ENCODE measurements at regions not wholly inside any gene's neighbourhood (a gene's known extent, or its start where the extent isn't known, plus 50 kb on each side); places are given as distances from the start of the nearest gene placed in this dataset.
A peak's percentile ranks its signal among the peaks of the same experiment; 100 is the strongest.

DNA sequence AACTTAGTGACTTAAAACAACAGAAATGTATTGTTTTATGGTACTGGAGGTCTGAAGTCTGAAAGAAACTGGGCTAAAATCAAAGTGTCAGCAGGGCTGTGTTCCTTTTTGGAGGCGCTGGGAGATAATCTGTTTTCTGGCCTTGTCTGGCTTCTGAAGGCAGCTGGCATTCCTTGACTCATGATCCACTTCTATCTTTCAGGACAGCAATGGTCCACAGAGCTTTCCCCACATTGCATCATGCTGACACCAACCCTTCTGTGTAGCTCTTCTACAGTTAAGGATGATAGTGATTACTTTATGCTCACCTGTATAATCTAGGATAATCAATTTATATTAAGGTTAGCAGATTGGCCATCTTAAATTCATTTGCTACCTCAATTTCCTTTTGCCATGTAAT, 392.1 kb downstream of the TDRD15 start:
- no peak for DNase-seq (ENCODE audit: low spot score)

DNA sequence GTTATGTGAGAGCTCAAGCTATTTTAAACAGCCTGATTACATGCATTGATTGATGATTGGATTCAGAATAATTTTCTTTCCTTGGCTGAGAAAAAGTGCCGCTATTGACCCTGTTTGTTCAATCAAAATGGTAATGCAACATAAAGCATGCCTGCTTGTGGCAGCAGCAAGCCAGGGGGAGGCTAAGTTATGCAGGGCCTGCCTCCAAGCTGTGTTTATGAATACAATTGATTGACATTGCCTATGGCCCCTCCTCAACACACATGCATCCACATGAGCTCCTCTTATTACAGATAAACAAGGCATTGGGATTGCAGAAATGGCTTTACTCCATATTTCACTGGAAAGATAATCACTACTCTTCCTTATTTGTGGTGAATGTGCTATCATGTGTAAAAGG, 395.6 kb downstream of the TDRD15 start:
- no peak for DNase-seq (ENCODE audit: low spot score)

DNA sequence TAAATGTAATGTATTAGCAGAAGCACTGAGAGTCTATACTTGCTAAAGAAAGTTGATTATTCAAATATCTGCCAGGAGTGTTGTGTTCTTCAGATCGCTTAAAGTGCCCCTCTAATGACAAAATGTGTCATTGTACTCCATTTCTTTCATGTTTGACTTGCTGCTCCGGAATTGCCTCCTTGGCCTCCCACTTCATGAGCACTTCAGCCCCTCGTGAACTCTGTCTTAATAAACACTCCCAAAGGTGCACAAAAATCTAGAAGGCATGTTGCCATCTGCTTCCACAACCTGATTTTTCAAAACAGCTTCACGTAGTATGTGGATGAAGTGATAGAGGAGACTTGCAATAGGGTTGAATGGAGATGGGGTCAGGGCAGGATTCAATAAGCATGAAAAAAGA, 396.1 kb downstream of the TDRD15 start:
- no peak for DNase-seq (ENCODE audit: low spot score)

DNA sequence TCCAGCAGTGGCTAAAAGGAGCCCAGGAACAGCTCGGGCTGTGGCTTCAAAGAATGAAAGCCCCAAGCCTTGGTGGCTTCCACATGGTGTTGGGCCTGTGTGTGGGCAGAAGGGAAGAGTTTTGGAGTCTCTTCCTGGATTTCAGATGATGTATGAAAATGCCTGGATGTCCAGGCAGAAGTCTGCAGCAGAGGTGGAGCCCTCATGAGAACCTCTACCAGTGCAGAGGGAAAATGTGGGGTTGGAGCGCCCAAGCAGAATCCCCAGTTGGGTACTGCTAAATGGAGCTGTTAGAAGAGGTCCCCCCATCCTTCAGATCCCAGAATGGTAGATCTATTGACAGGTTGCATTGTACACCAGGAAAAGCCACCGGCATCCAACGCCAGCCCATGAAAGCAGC, 412.1 kb downstream of the TDRD15 start:
- no peak for DNase-seq (ENCODE audit: low spot score)

DNA sequence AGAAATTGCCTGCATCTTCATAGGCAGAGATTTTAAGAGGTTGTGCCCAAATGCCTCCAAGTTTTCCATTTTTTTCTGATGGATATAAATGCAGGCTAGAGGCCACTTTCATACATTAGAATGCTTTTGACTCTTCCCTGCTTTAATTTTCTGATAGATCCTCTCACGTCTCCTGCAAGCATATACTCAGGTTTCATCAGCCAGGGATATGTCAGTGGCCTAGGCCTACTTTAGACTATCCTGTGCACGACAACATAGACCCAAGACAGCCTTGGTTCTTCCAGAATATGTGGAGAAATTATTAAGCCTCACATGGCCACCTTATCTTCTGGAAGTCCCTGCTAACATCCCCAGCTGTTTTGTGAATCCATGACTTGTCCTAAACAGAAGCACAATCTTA, 415.9 kb downstream of the TDRD15 start:
- no peak for DNase-seq (ENCODE audit: low spot score)

DNA sequence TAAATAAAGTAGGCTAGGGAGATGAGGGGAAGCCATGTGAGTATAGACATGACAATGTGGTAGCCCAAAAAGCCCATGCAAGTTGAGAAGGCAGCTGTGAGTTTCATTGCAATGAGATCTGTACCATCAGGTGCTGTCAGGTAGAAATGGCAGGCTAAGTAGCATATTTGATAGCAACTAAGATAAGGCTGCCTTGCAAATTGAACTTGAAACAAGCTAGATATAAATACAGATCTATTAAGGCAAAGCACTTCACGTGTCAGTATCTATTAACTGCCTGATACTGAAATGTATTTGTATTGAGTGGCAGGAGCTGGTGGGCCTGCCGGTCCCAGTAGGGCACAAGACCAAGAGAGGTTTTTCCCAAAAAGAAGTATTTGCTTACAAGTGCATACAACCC, 419.9 kb downstream of the TDRD15 start:
- no peak for DNase-seq (ENCODE audit: low spot score)

DNA sequence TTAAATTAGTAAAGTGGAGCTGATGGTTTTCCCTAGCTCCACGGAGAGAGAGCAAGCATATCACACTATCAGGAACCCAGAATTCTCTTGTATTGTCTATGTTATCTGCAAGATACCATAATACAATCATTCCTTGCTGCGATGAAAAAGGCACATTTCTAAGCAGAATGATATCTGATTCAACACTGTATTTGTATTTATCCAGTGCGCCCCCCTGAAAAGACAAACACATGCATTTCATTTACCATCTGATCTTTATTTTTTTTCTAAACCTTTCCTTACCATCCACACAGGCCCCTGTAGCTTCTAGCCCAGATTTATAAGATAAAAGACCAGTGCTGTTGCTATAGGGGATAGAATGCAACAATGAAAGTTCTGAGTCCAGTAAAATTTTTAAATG, 420.6 kb downstream of the TDRD15 start:
- no peak for DNase-seq (ENCODE audit: low spot score)

DNA sequence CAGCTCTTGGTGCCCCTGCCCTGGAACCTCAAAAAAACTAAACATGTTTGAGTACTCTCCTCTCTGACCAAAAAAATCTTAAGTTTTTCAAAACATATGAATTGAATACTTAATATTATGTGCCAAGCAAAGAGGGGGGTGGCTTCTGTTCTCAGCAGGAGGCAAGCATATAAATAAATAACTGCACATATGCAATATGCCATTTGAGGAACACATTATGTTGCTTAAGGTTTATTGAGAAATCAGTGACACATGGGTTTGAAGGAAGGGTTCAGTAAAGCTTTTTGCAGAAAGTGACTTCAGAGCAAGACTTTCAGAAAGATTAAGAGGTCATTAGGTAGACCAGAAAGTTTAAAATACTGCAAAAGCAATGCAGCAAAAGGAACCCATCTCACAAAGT, 429.2 kb downstream of the TDRD15 start:
- no peak for DNase-seq (ENCODE audit: low spot score)

DNA sequence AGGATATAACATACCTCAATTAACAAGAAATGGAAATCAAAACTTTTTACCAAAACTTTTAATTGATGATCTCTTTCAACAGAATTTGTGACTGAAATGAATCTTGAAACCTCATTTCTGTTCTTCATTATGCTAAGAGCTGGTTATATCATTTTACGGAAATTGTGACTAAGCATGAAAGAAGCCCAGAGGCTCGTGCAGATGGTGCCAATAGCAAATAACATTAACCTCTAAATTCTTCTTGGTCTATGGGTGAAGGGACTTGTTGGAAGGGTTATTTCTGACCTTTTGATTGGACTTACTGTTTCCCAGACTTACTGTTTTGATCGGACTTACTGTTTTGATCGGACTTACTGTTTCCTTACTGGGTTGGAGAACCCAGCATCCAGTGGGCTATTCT, 435.6 kb downstream of the TDRD15 start:
- no peak for DNase-seq (ENCODE audit: low spot score)

DNA sequence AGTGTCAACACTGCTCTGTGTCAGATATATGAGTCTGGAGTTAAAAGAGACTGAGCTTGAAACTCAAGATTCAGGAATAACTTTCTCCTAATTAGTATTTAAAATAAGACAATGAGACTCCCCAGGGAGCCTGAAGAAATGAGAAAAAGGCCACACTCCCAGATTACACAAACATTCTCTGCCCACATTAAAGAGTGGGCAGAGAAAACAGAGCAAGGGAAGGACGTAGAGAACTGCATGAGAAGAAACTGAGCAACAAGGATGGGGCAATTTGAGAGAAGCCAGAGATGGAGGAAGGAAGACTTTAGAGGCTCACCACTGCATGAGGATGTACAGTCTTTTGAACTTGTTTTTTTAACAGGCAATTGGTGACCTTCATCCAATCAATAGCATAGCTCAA, 438.2 kb downstream of the TDRD15 start:
- no peak for DNase-seq (ENCODE audit: low spot score)

DNA sequence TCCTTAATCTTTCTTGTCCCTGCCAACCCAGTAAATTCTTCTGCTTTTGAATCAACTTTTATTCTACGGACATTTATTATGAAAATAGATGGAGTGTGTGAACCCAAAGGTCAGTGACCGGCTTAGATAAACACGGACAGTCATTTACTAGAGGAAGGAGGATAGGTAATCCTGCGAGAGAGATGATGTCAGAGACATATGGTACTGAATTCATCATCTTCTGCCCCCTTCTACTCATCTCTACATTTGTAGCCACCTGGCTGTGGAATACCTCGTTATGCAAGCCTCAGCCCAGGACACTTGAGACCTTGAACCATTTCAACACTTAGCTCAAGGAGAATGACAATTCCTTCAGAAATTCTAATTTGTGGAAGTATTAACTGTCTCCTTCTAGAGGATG, 443.6 kb downstream of the TDRD15 start:
- no peak for DNase-seq (ENCODE audit: low spot score)

DNA sequence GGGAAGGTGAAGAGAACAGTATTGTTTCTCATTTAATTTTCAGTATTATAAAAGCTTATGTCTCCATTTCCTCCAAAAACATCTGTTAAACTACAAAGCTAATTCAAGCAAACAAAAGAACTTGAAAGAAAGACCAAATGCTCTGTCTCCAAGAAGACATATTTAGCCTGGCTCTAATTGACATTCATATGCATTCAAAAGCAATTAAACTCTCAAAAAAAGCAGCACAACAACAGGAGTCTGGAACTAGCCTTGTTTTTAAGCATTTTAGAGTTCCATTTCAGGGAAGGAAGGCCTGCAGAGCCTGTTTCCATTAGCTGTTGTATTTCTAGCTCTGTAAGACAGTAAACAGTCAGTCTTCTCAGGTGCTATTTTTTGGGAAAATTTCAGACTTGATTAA, 447.9 kb downstream of the TDRD15 start:
- no peak for DNase-seq (ENCODE audit: low spot score)

DNA sequence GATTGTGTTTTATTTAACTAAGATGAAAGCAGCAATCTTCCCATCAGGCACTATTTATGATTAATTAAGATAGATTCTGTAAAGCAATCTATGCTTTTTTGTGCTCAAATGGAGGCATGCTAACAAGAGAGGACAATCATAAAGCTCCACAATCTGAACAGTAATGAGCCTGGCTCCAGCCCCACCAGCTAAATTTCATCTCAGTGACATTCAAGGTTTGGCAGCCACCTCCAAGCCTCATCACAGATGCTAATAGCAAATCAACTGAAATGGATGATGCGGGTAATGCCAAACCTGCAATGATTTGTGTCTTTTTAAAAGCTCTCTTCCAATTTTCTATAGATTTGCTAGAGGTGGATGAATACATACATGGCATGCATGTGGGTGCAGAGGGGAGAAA, 456.6 kb downstream of the TDRD15 start:
- DNase-seq (ENCODE audit: low spot score): no peak

DNA sequence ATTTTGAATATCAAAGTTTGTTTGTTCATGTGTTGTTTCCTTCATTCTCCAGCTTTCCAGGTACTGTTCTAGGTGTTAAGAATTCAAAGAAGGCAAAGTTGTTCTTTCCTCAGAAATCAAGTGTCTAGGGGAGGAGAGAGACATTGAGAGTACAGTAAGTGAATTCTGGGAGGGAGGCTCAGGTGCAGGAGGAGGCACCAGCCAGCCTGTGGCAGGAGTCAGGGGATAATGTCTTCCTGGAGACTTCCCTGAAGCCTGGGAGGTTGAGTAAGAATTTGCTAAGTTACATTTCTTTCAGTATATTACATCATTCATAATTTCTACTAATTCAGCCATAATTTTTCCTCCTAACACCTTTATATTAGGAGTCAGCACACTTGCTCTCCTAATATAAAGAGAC, 462.1 kb downstream of the TDRD15 start:
- DNase-seq (ENCODE audit: low spot score): no peak

DNA sequence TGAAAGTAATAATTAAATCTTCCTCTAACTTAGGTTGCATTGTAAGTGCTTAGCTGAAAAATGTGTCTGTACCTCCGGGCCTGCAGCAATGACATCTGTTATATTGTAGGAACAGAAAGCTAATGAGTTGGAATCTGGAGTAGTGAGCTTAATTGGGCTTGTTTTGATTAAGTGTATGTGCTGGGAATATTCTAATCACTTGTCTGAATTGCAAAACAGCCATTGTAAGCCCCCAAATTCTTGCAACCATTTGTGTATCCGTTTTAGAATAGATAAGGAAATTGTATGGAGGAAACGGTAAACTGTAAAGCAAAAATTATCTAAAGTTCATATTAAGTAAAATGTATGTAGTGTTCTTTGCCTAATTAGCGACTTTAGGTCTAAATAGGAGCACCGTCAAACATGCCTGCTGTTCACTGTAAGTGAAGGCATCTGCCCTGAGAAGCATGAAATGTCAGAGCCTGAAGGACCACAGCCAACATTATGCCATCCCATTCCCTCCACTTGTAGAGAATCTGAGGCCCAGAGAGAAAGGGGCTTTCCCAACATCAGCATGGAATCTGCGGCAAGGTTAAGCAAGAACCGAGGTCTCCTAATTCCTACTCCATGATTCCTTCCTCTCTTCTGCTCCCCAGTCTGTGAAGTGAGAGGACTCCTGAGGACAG, 466.4 kb downstream of the TDRD15 start:
- DNase-seq (ENCODE audit: low spot score): no peak

DNA sequence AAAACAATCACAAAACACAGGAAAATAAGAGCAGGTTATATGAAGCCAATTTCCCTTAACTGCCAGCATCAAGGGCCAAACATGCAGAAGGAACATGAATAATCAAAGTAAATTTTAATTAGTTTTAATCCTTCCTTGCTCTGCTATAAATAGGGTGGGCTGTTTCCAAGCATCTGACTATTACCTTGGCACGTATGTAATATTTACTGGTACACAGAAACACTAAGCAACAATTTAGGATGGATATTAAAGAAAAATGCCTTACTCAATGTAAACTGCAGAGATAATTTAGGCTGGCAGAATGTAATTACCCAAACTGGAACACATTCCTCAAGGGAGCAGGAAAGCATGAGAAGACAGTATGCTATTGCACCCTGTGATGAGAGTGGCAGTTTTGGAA, 468.2 kb downstream of the TDRD15 start:
- DNase-seq (ENCODE audit: low spot score): no peak

DNA sequence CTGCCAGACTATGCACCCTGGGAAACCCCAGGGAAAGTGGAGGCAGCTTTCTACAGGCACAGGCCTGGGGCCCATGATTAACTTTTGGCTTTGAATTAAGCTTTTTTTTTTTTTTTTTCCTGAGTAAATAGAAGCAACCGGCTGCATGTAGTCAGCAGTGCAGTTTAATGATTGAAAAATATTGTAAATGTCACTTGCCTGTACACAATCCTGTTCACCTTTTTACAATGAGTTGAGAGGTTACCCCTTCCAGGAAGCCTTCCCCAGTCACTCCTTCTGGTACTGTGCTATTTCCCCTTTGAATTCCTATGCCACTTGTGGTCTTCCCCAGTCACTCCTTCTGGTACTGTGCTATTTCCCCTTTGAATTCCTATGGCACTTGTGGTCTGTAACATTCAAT, 475.6 kb downstream of the TDRD15 start:
- no peak for DNase-seq (ENCODE audit: low spot score)

DNA sequence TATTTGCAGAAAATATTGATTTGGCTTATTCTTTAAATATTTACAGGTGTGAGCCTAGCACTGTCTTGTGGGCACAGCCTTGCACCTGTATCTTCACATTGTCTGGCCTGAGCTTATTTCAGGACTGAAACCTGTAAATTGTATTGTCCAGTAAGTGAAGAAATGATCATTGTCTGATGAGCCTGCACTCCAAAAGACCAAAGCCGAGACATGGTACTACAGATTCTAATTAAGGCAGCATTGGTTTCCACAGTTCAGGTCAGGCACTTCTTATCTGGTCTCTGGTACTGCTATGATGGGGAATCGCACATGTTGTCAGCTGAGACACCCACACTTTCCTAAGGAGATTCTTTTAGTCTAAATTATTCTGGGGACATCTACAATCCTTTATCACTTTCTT, 479.0 kb downstream of the TDRD15 start:
- DNase-seq (ENCODE audit: low spot score): no peak

DNA sequence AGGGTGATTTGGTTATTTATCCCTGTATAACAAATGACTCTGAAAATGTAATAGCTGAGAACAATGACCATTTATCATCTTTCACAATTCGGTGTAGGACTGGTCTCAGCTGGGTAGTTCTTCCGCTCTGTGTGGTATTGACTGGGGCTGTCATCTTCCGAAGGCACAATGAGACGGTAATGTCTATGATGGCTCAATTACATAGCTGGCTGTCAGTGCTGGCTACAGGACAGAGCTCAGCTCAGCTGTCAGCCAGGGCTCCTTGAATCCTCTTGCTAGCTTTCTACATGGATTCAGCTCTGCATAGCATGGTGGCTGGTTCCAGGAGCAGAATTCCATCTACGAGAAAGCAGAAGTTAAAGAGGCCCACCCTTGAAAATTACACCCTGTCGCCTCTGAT, 483.8 kb downstream of the TDRD15 start:
- no peak for DNase-seq (ENCODE audit: low spot score)

DNA sequence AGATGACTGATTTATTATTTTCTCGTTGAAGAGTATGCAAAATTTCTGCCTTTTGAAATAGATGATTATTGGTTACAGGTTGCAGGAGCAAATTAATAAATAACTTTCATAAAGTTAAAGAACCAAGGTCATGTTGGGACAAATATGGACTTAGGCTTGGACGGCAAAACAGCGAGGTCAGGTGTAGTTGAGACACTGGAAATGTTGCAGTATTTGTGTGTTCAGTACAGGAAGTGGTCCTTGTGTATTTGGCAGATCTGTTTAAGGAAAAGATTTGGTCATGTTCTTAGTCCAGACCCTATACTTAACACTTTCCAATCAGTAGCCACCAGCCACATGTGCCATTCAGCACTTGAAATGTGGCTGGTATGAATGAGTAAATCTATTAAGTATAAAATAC, 486.5 kb downstream of the TDRD15 start:
- no peak for DNase-seq (ENCODE audit: low spot score)

DNA sequence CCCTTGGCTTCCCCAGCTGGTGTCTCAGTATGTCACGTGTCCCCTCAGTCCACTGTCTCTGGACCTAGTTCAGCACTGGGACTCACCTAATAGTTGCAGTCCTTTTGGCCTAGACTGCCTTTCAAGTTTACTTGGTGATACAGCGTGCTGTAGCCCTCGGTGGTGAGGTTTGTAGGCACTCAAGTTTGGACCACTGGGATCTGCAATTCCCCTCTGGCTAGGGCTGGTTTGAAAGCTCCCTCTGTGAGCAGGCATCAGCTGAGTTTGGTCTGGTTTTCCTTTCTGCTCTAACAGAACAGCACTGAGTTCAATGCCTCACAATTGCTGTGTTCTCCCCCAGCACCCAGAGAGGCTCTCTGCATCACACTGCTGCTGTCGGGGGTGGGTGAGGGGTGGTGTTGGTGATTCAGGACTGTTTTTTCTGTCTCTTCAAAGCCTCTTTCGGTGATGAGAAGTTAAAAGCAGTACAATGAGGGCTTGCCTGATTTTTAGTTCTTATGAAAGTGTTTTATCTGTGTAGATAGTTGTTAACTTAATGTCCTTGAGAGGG, 494.2 kb downstream of the TDRD15 start:
- DNase-seq (ENCODE audit: low spot score): no peak

DNA sequence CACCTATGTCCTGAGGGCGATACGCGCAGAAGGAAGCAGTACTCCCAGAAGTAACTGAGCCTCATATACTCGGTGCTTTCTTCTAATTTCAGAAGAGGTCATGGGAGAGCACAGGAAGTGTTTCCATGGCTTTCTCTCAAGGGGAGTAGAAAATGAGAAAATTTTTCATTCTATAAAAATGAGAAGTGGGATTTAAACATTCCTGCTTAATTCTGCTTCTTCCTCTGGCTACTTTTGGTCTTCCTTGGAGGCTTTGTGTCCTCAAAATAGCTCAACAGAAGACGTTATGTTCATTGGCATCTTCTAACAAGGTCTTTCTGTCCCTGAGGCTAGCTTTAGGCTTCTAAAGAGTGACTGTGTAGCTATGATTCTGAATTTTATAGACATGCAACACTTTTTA, 497.0 kb downstream of the TDRD15 start:
- DNase-seq (ENCODE audit: low spot score): no peak

DNA sequence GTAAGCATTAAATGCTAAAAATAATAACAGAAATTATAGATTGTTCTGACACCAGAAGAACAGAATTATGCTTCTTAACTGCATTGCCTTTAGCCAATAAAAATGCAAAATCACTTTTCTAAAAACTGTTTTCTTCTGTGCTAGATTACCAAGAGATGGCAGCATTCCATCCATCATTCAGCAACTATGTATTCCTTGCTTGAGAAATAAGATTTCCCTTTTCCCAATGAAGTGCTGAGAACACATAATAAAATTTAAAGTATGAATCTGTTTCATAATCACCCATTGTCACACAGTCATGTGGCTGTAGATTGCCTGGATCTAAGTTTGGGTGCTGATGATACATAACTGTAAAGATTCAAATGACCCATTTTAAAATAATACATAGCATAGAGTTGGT, 504.2 kb downstream of the TDRD15 start:
- no peak for DNase-seq (ENCODE audit: low spot score)

DNA sequence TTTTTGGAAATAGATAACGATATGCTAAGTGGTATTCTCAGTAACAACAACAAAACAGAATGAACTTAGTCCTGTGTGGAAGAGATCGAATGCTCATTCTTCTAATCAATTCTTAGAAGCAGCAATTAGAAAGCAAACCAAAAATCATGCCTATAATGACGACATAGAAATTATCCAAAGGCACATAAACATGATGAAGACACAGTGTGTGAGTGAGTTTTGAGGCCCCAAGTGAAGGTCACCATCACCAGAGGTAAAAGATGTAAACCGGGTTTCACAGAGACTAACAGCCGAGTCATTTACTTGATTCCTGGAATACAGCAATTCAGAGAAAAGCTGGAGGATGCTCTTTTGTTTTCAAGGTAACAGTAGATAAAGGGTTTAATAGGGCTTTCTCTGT, 509.2 kb downstream of the TDRD15 start:
- DNase-seq (ENCODE audit: low spot score): no peak

DNA sequence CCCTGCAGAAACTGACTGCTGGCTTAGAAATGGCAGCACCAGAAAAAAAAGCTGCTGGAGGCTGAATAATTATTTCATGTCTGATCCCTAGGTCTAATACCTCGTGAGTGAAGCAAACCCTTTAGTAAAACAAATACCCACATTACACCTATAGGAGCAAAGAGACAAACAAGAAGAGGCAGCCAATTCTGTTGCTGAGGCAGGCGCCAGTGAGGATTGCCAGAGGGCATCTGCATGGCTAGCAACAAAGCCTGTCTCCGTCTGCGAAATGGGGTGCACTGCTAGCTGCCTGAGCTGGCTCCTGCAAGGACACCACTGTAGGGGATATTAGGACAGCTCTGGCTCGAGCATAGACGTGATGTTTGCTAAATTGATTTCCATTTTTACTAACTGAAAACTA, 509.7 kb downstream of the TDRD15 start:
- peak; percentile 52 for DNase-seq (ENCODE audit: low spot score)

All from ecto neural progenitor cell (in vitro differentiated cells).